AG04449 (cell line): ENCODE measurements at regions not wholly inside any gene's neighbourhood (a gene's known extent, or its start where the extent isn't known, plus 50 kb on each side); places are given as distances from the start of the nearest gene placed in this dataset.

Experiments
- CTCF ChIA-PET: fragments of 350-600 bp; formaldehyde crosslinking; extraction: SDS; loops from one replicate; lab custom pipeline; 2021; ENCODE audit warnings: antibody characterized with exemption; lab: Yijun Ruan, JAX
- POLR2A ChIA-PET: fragments of 400-600, 350-600 bp; formaldehyde crosslinking; extraction: SDS; loops from one replicate; lab custom pipeline; 2020; ENCODE audit warnings: antibody characterized with exemption, inconsistent platforms; lab: Yijun Ruan, JAX
- DNase-seq: peaks from one replicate; pipeline ENCODE4 v3.0.0-alpha.2; 2010; ENCODE audit warnings: low read depth, low spot score
- H3K4me3 ChIP-seq: 2 replicates; pipeline ENCODE4 v1.5.1; 2011; ENCODE audit warnings: low read depth, mild to moderate bottlenecking, control low read depth, low read length
- TF ChIP-seq, protein P1 (sequence below): IDR thresholded peaks from one replicate; pipeline ENCODE4 v1.5.1; 2011; ENCODE audit warnings: mild to moderate bottlenecking, moderate library complexity, low read length, control low read depth, inconsistent platforms; ENCODE audit not compliant: insufficient read depth; ENCODE audit errors: missing control alignments

DNA sequence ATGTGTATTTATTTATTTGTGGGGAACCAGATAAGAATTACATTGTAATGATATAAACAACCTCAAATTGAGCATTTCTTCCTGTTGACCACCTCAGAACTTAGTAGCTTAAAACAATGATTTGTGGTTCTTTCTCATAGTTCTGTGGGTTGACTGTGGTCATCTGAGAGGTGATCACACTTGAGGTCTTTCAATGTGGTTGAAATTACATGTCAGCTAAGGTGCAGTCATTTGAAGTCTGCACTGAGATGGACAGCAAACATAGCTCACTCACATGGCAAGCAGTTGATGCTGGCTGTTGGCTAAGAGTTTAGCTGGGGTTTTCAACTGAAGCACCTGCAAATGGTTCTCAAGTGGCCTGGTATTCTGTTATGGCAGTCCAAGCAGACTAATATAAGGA, 436.7 kb upstream of the MAP3K7 start:
- ChIA-PET CTCF (no interaction called here), POLR2A (no interaction called here)
- no peak overlapping the region for H3K4me3 ChIP-seq
- DNase-seq, result no peak
- TF ChIP-seq, protein P1, sequence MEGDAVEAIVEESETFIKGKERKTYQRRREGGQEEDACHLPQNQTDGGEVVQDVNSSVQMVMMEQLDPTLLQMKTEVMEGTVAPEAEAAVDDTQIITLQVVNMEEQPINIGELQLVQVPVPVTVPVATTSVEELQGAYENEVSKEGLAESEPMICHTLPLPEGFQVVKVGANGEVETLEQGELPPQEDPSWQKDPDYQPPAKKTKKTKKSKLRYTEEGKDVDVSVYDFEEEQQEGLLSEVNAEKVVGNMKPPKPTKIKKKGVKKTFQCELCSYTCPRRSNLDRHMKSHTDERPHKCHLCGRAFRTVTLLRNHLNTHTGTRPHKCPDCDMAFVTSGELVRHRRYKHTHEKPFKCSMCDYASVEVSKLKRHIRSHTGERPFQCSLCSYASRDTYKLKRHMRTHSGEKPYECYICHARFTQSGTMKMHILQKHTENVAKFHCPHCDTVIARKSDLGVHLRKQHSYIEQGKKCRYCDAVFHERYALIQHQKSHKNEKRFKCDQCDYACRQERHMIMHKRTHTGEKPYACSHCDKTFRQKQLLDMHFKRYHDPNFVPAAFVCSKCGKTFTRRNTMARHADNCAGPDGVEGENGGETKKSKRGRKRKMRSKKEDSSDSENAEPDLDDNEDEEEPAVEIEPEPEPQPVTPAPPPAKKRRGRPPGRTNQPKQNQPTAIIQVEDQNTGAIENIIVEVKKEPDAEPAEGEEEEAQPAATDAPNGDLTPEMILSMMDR, result no peak

- POLR2A ChIA-PET, result no interaction called here
- no peak overlapping the region for H3K4me3 ChIP-seq
- CTCF ChIA-PET, result no interaction called here
- DNase-seq, result no peak
- TF ChIP-seq, protein P1, result no peak
Observed at GRCh38 chr6:91020744-91021143, 433.9 kb upstream of the MAP3K7 start.

- POLR2A ChIA-PET, result no interaction called here
- no peak for DNase-seq
- CTCF ChIA-PET, result no interaction called here
- H3K4me3 ChIP-seq, result no peak overlapping the region
- TF ChIP-seq, protein P1, result no peak
Observed at GRCh38 chr6:91018586-91018985, 431.7 kb upstream of the MAP3K7 start.

GRCh38 chr6:91013511-91013910, 426.6 kb upstream of the MAP3K7 start:
- TF ChIP-seq, protein P1, result no peak
- no peak overlapping the region for H3K4me3 ChIP-seq
- ChIA-PET POLR2A (no interaction called here), CTCF (no interaction called here)
- DNase-seq, result no peak

DNA sequence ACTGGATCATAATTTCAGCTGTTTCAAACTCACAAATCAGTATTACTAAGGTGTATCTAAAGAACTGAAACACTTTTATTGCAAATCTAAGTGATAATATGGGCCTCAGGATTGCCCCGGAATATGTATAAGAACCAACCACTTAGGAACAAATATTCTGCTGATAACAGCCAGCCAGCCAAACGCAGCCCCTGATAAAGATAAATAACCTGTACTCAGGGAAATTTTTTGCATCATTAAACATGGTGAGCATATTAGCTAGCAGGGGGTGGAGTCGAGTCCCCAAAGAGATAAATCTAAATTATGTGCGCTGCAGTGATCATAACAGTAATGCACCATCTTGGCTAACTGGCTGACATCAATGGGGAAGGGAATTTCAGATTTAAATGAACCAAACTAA, 410.2 kb upstream of the MAP3K7 start:
- DNase-seq, result no peak
- no peak overlapping the region for H3K4me3 ChIP-seq
- ChIA-PET POLR2A (no interaction called here), CTCF (no interaction called here)
- TF ChIP-seq, protein P1, result no peak

DNA sequence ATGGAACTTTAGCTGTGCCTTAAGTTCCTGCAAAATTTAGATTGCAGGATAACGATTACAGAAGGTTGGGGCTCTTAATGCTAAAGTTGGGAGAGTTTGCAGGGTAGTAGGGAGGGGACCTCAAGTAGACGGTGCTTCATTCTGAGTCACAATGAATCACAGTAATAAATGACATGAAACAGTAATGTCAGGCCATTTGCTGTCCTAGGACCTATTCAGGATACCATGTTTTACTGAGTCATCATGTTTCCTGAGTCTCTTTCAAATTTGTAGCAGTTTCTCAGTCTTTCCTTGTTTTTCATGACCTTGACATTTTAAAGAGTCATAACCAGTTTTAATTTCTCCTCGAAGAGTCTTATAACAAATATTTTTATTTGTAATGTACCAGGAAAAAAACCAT, 406.9 kb upstream of the MAP3K7 start:
- POLR2A ChIA-PET, result no interaction called here
- DNase-seq, result no peak
- CTCF ChIA-PET, result no interaction called here
- TF ChIP-seq, protein P1, result no peak
- no peak overlapping the region for H3K4me3 ChIP-seq
